Upper lobe of left lung (tissue), 6 donors: ENCODE measurements at regions not wholly inside any gene's neighbourhood (a gene's known extent, or its start where the extent isn't known, plus 50 kb on each side); places are given as distances from the start of the nearest gene placed in this dataset.
"Not testable (repeated sequence)": the region's sequence is repeated elsewhere in the genome, so short reads cannot be mapped to it uniquely, and the experiment has no call there.

Experiments used
- ATAC-seq, 2 donors: fragments of 200-7000 bp; cut with Tn5 transposase; one replicate each; pipeline ENCODE4 v1.9.1; 2022; ENCODE audit warnings: mild to moderate bottlenecking in 2 of 2, moderate library complexity in 2 of 2; ENCODE audit not compliant: low FRiP score in 2 of 2
- DNase-seq, 2 donors: peaks; one replicate each; pipeline ENCODE4 v3.0.0-alpha.2; 2019 to 2020
- H3K27ac ChIP-seq, 4 donors: fragments of 200-600 bp; sonication (generic); one replicate each; pipeline ENCODE4 v1.5.1; 2016 to 2019
- H3K27me3 ChIP-seq, 4 donors: fragments of 200-600 bp; sonication (generic); one replicate each; pipeline ENCODE4 v1.5.1; 2017 to 2019
- H3K36me3 ChIP-seq, 4 donors: fragments of 200-600 bp; sonication (generic); one replicate each; pipeline ENCODE4 v1.5.1; 2016 to 2019
- H3K4me1 ChIP-seq, 4 donors: fragments of 200-600 bp; sonication (generic); one replicate each; pipeline ENCODE4 v1.5.1; 2018 to 2019
- H3K4me3 ChIP-seq, 4 donors: fragments of 200-600 bp; sonication (generic); one replicate each; pipeline ENCODE4 v1.5.1; 2017 to 2019; ENCODE audit warnings: mild to moderate bottlenecking in 2 of 4, moderate library complexity in 1 of 4
- H3K9me3 ChIP-seq, 4 donors: fragments of 200-600 bp; sonication (generic); one replicate each; pipeline ENCODE4 v1.5.1; 2018 to 2019
- EP300 ChIP-seq, 4 donors: sonication (generic); formaldehyde crosslinking; IDR thresholded peaks; one replicate each; pipeline ENCODE4 v1.5.1; 2017; ENCODE audit warnings: antibody characterized with exemption in 4 of 4, control low read depth in 2 of 4
- POLR2A ChIP-seq, 4 donors: fragments of 450-650 bp; IDR thresholded peaks; one replicate each; pipeline ENCODE4 v1.5.1; 2016 to 2017; ENCODE audit warnings: antibody characterized with exemption in 4 of 4, mild to moderate bottlenecking in 2 of 4
- POLR2AphosphoS5 ChIP-seq, 2 donors: sonication (generic); formaldehyde crosslinking; IDR thresholded peaks; one replicate each; pipeline ENCODE4 v1.5.1; 2017; ENCODE audit warnings: antibody characterized with exemption in 2 of 2
- WGBS, 2 donors: methylation state at CpG; one replicate each; pipeline ENCODE4 v1.1.5; 2017 to 2018; 5-methylcytosine and 5-hydroxymethylcytosine counted together
- TF ChIP-seq, protein P1 (sequence below), 6 experiments: fragments of 450-650 bp in 4 of 6; fragments of 200-600 bp in 2 of 6; sonication (generic) in 2 of 6; IDR thresholded peaks; one replicate each; pipeline ENCODE4 v1.5.1; 2016 to 2019; ENCODE audit warnings: antibody characterized with exemption in 6 of 6
- donor health status: DM: no; HTN: no; CAD: no; lungs with moderate emphysema.
- donor health status: DM: no; HTN: yes; CAD: no; lungs with severe emphysema.

DNA sequence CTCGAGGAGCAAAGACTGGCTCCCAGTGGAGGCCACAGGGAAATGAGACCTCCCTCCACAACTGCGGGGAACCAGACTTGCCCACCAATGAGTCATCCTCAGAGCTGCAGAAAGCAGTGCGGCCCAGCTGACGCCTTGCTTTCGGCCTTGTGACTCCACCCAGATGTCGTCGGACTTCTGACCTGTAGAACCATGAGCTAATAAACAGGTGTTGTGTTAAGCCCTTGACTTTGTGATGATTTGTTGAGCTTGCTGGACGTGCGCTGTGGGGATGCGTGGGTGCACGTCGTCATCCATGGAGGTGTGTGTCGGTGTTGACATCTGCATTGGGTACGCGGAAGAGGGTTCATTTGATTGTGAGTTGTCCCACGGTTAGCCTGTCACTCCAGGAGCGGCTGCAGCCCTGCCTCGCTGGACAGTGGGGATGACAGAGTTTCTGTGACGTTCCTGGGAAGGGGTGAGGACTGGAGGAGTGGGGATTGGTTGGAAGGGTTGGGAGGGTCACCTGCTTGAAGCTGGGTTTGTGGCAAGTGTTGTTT is 154.1 kb downstream of the SH3BP4 start:
- no peaks in the 10 kb centered on the region for H3K27me3 ChIP-seq
- H3K4me1 ChIP-seq = no peaks in the 10 kb centered on the region
- 91% methylated on average over 19 of the region's 19 CpGs for WGBS, 2 donors
- DNase-seq (peak in 1 of 2 donors; percentile 37), ATAC-seq (peak; percentile 13 to 47)
- H3K9me3 ChIP-seq = no peaks in the 10 kb centered on the region
- TF ChIP-seq POLR2AphosphoS5 (IDR thresholded peaks at IDR 0.05) = no peak
- TF ChIP-seq, protein P1, sequence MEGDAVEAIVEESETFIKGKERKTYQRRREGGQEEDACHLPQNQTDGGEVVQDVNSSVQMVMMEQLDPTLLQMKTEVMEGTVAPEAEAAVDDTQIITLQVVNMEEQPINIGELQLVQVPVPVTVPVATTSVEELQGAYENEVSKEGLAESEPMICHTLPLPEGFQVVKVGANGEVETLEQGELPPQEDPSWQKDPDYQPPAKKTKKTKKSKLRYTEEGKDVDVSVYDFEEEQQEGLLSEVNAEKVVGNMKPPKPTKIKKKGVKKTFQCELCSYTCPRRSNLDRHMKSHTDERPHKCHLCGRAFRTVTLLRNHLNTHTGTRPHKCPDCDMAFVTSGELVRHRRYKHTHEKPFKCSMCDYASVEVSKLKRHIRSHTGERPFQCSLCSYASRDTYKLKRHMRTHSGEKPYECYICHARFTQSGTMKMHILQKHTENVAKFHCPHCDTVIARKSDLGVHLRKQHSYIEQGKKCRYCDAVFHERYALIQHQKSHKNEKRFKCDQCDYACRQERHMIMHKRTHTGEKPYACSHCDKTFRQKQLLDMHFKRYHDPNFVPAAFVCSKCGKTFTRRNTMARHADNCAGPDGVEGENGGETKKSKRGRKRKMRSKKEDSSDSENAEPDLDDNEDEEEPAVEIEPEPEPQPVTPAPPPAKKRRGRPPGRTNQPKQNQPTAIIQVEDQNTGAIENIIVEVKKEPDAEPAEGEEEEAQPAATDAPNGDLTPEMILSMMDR (IDR thresholded peaks at IDR 0.05) = no peak
- no peak for TF ChIP-seq POLR2A (IDR thresholded peaks at IDR 0.05)
- TF ChIP-seq EP300 (IDR thresholded peaks at IDR 0.05) = no peak
- no peaks in the 10 kb centered on the region for H3K36me3 ChIP-seq
- H3K4me3 ChIP-seq = no peak overlapping the region
- H3K27ac ChIP-seq = no peak overlapping the region

DNA sequence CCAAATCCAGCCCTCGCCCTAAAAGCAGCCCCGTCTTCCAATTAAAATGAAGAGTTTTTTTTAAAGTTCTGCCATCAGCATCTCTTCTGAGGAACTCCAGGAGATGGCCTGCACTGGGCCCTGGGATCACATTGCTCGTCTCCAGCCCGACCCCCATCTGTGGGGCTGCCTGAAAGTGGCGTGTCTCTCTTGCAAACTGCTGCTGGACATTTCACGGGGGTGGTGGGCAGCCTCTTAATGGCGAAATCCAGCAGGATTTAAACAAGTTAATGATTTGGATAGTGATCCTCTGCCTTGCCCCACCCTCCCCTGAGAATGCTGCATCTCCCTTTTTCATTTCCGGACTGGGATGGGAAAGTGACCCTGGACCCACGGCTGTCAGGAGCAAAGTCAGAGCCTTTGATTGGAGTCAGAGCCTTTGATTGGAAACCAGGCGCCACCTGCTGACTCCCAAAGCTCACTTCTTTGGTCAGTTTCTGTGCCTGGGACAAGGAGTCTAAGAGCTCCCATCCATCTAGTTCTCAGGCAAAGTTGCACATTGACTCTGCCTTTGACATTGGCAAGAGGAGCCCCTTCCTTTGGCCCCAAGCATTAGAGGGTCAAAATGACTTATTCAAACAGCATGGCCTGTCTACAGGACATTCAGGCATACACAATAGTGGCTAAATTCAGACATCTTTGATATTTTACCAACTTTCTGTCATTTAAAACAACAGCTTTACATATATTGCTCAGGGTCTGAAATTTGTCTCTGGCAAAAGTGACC is 155.2 kb downstream of the SH3BP4 start:
- no peak for TF ChIP-seq EP300 (IDR thresholded peaks at IDR 0.05)
- TF ChIP-seq, protein P1 (IDR thresholded peaks at IDR 0.05) = peak; percentile 31 to 59 (median 37)
- no peak overlapping the region for H3K27ac ChIP-seq
- ATAC-seq = peak in 1 of 2 donors; percentile 76
- no peaks in the 10 kb centered on the region for H3K36me3 ChIP-seq
- H3K27me3 ChIP-seq = no peaks in the 10 kb centered on the region
- H3K9me3 ChIP-seq = no peaks in the 10 kb centered on the region
- DNase-seq = peak in 1 of 2 donors; percentile 37
- WGBS, 2 donors = 49 to 60% methylated on average over 10 of the region's 10 CpGs
- no peaks in the 10 kb centered on the region for H3K4me1 ChIP-seq
- H3K4me3 ChIP-seq = no peak overlapping the region

DNA sequence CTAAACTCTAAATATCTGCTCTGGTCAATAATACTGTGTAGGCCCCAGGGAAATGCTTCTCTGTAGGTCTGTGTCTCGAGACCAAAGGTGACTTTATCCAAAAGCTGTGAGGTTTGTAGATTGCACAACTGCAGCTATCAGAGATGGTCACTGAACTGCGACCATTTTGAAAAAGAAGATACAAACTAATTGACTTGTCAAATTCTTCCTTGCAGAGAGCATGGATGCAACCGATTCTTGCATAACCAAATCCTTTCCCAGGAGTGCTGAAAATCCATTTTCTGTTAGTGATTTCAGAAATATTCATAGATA is 155.8 kb downstream of the SH3BP4 start:
- WGBS, 2 donors = 86 to 94% methylated on average over 3 of the region's 3 CpGs
- TF ChIP-seq EP300 (IDR thresholded peaks at IDR 0.05) = no peak
- no peak for TF ChIP-seq POLR2AphosphoS5 (IDR thresholded peaks at IDR 0.05)
- no peak for TF ChIP-seq POLR2A (IDR thresholded peaks at IDR 0.05)
- TF ChIP-seq, protein P1 (IDR thresholded peaks at IDR 0.05) = no peak

DNA sequence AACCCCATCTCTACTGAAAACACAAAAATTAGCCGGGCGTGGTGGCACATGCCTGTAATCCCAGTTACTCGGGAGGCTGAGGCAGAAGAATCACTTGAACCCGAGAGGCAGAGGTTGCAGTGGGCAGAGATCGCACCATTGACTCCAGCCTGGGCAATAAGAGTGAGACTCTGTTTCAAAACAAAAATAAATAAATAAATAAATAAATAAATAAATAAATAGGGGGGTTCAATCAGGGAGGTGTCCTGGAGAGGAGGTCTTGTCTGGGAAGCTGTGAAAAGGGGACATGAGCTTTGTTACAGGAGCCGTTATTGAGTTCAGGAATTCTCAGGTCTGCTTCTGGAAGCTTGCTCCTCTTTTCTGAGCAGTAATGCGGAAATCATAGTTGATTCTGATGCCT is 157.7 kb downstream of the SH3BP4 start:
- not testable (repeated sequence) for ATAC-seq, H3K4me1 ChIP-seq, H3K4me3 ChIP-seq, H3K27me3 ChIP-seq, H3K9me3 ChIP-seq, H3K27ac ChIP-seq, H3K36me3 ChIP-seq, DNase-seq
- 92 to 96% methylated on average over 7 of the region's 7 CpGs for WGBS, 2 donors

More for the DNA sequence above, 155.8 kb downstream of the SH3BP4 start:
- Histone ChIP-seq H3K4me3 (no peak overlapping the region), H3K27ac (no peak overlapping the region), H3K9me3 (no peaks in the 10 kb centered on the region), H3K27me3 (no peaks in the 10 kb centered on the region), H3K4me1 (no peaks in the 10 kb centered on the region), H3K36me3 (no peaks in the 10 kb centered on the region)
- no peak for ATAC-seq
- DNase-seq = no peak

DNA sequence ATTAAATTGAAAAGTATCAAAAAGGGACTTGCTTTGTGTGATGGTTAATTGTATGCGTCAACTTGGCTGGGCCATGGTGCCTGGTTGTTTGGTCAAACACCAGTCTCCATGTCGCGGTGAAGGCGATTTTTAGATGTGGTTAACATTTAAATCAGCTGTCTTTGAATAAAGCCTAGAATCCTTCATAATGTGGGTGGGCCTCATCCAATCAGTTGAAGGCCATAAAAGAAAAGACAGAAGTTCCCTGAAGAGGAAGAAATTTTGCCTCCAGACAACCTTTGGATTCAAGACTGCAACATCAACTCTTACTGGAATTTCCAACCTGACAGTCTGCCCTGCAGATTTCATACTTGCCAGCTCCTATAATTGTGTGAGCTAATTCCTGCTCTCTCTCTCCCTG is 160.5 kb downstream of the SH3BP4 start:
- 84 to 93% methylated on average over 4 of the region's 4 CpGs for WGBS, 2 donors
- H3K27me3 ChIP-seq = no peaks in the 10 kb centered on the region
- no peaks in the 10 kb centered on the region for H3K4me1 ChIP-seq

More for the DNA sequence above, 160.5 kb downstream of the SH3BP4 start:
- Histone ChIP-seq H3K36me3 (no peaks in the 10 kb centered on the region), H3K9me3 (no peaks in the 10 kb centered on the region), H3K27ac (no peak overlapping the region), H3K4me3 (no peak overlapping the region)
- DNase-seq (no peak), ATAC-seq (no peak)
- TF ChIP-seq POLR2AphosphoS5 (IDR thresholded peaks at IDR 0.05) = no peak
- TF ChIP-seq EP300 (IDR thresholded peaks at IDR 0.05) = no peak
- TF ChIP-seq, protein P1 (IDR thresholded peaks at IDR 0.05) = no peak
